ENCODE measurements at regions not wholly inside any gene's neighbourhood (a gene's known extent, or its start where the extent isn't known, plus 50 kb on each side); places are given as distances from the start of the nearest gene placed in this dataset.

DNA sequence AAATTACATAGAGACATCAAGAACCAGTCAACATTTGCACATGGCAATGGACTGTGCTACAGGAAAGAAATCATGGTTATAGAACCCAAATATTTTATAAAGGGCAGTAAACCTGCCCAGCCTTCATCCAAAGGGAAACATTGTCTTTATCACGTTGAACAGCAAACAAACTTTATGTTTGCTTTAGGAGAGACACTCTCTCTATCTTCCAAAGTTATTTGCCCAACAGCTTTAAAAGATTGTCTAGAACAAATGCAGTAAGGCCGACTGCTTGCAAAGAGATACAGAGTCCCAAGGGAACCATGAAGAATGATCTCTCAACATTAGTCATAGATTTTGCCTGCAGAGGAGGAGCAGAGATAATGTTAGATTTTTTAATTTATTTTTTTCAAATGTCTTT is 1323.5 kb upstream of the SLC10A2 start:
- H3K4me3 ChIP-seq (ENCODE audit: extremely low read depth in 1 of 4, insufficient read depth in 2 of 4, low read depth in 3 of 4, low read length in 4 of 4): no peak overlapping the region
- POLR2A ChIA-PET (ENCODE audit: partially characterized antibody): no interaction called here

More for the DNA sequence above, 1323.5 kb upstream of the SLC10A2 start:
- no peak overlapping the region for H2BK12ac ChIP-seq (ENCODE audit: low read depth, low read length)
- H3K18ac ChIP-seq (ENCODE audit: extremely low read depth, low read length): no peak overlapping the region
- no peak overlapping the region for H2AK5ac ChIP-seq (ENCODE audit: low read depth, low read length)
- H3K23me2 ChIP-seq (ENCODE audit: low read depth, low read length): no peaks in the 10 kb centered on the region
- H2BK5ac ChIP-seq (ENCODE audit: low read depth, low read length): no peak overlapping the region
- H4K20me1 ChIP-seq (replicated peaks in 1 of 2; ENCODE audit: control insufficient read depth in 1 of 2, insufficient read depth in 2 of 2, low read length in 2 of 2): no peaks in the 10 kb centered on the region
- TF ChIP-seq HDAC2 (IDR thresholded peaks at IDR 0.05; ENCODE audit: borderline replicate concordance in 1 of 2, low read depth in 2 of 2, low read length in 2 of 2) (no peak), JUN (IDR thresholded peaks at IDR 0.05; ENCODE audit: low read depth, low read length) (no peak), BCL11A (IDR thresholded peaks at IDR 0.05; ENCODE audit: low read depth in 2 of 2, low read length in 2 of 2) (no peak), RFX5 (IDR thresholded peaks at IDR 0.05; ENCODE audit: borderline replicate concordance, low read depth, low read length) (no peak), NANOG (IDR thresholded peaks at IDR 0.05; ENCODE audit: insufficient read depth, low read depth, low read length, poor library complexity, severe bottlenecking) (no peak), SIN3A (conservative IDR thresholded peaks at IDR 0.05 in 1 of 2, IDR thresholded peaks at IDR 0.05 in 1 of 2; ENCODE audit: low read depth in 1 of 2, low read length in 2 of 2) (no peak), ZNF274 (IDR thresholded peaks at IDR 0.05; ENCODE audit: borderline replicate concordance, extremely low read depth, low read length) (no peak), RNF2 (IDR thresholded peaks at IDR 0.05; ENCODE audit: borderline replicate concordance, low read depth, low read length, missing control alignments, poor library complexity, severe bottlenecking) (no peak), POLR2A (IDR thresholded peaks at IDR 0.05; ENCODE audit: control extremely low read depth in 1 of 2, low read depth in 2 of 2, low read length in 2 of 2) (no peak)
- H4K5ac ChIP-seq (ENCODE audit: insufficient read length, low read depth, low read length): no peak overlapping the region
- H3K23ac ChIP-seq (ENCODE audit: insufficient read length): no peak overlapping the region
- H2BK120ac ChIP-seq (replicated peaks; ENCODE audit: low read depth, low read length): no peak overlapping the region
- no peaks in the 10 kb centered on the region for H3K79me2 ChIP-seq (ENCODE audit: control insufficient read depth in 1 of 2, insufficient read depth in 2 of 2, low read length in 2 of 2)
- DNase-seq (ENCODE audit: low read depth in 1 of 2, low spot score in 2 of 2) (no peak), FAIRE-seq (no peak)
- no peak overlapping the region for H3K27ac ChIP-seq (ENCODE audit: low read depth, low read length)
- no peak overlapping the region for H2BK20ac ChIP-seq (ENCODE audit: low read length)
- peaks cover 7 to 17% of the 10 kb centered on the region in 2 experiments; a peak in 3 of 4 replicates for H3K9me3 ChIP-seq (ENCODE audit: insufficient read depth in 2 of 2, low read depth in 1 of 2, low read length in 1 of 2)
- no peak overlapping the region for H3K4me2 ChIP-seq (ENCODE audit: insufficient read depth in 1 of 2, low read depth in 2 of 2, low read length in 2 of 2)
- H2BK15ac ChIP-seq (ENCODE audit: low read length): no peak overlapping the region
- H3K36me3 ChIP-seq (ENCODE audit: control insufficient read depth in 2 of 4, insufficient read depth in 4 of 4, low read length in 3 of 4): no peaks in the 10 kb centered on the region; a peak in 1 of 8 replicates
- H3K56ac ChIP-seq (replicated peaks; ENCODE audit: insufficient read length, low read depth, low read length): no peak overlapping the region
- H3K4me1 ChIP-seq (replicated peaks in 1 of 4; ENCODE audit: control insufficient read depth in 3 of 4, insufficient read depth in 4 of 4, low read length in 3 of 4): no peaks in the 10 kb centered on the region
- H3K4ac ChIP-seq (replicated peaks; ENCODE audit: insufficient read length, low read depth, low read length): no peak overlapping the region
- no peak overlapping the region for H4K91ac ChIP-seq (replicated peaks; ENCODE audit: insufficient read length, low read length)
- no peaks in the 10 kb centered on the region for H3K79me1 ChIP-seq (ENCODE audit: low read depth, low read length)
- H3K27me3 ChIP-seq (replicated peaks in 1 of 4; ENCODE audit: control insufficient read depth in 3 of 4, extremely low read depth in 1 of 4, insufficient read depth in 3 of 4, low read length in 3 of 4): no peaks in the 10 kb centered on the region
- no peak overlapping the region for H2AFZ ChIP-seq (ENCODE audit: low read length)
- no peak overlapping the region for H3K14ac ChIP-seq (ENCODE audit: insufficient read length)
- no peak overlapping the region for H4K8ac ChIP-seq (ENCODE audit: extremely low read depth, insufficient read depth, low read length)
- CTCF ChIA-PET (ENCODE audit: partially characterized antibody): interaction anchor here (1.0 kb wide), 1 partner anchor 33 kb away, joined by 3 read pairs; no protein-coding TSS in a partner anchor
- 91% methylated on average over 2 of the region's 2 CpGs; no CpG with 5 or more reads in 1 of the 2 experiments for WGBS, 2 experiments (ENCODE audit: extremely low coverage in 1 of 2, insufficient coverage in 1 of 2, insufficient read length in 1 of 2, insufficient replicate concordance in 2 of 2, low coverage in 1 of 2, low lambda C conversion rate in 2 of 2, missing lambda C conversion rate in 1 of 2)
- no peak overlapping the region for H3K9ac ChIP-seq (replicated peaks in 1 of 4; ENCODE audit: extremely low read depth in 1 of 4, low read depth in 3 of 4, low read length in 3 of 4)
